Right ventricle myocardium inferior (tissue), 1 donor: ENCODE measurements at regions not wholly inside any gene's neighbourhood (a gene's known extent, or its start where the extent isn't known, plus 50 kb on each side); places are given as distances from the start of the nearest gene placed in this dataset.

Experiments used
- ATAC-seq: fragments of 200-7000 bp; cut with Tn5 transposase; one replicate; pipeline ENCODE4 v1.9.1; 2020; ENCODE audit warnings: mild to moderate bottlenecking, moderate library complexity
- DNase-seq: peaks from one replicate; pipeline ENCODE4 v3.0.0; 2021; ENCODE audit errors: missing footprints
- intact Hi-C: fragments of 100-400 bp; cut with DNase I; formaldehyde crosslinking; loops from one replicate; pipeline ENCODE4 v1.11.0; 2022
- donor health status: DM: no; HTN: yes; CAD: no; lungs with severe emphysema.

GRCh38 chr2:226601881-226602662 lies 197.5 kb downstream of the IRS1 start:
- DNase-seq: no peak
- ATAC-seq: no peak
- intact Hi-C loops: no loop called here

- intact Hi-C loops: no loop called here
- DNase-seq (no peak), ATAC-seq (no peak)
Measured at GRCh38 chr2:226600802-226601201, 198.8 kb downstream of the IRS1 start.

GRCh38 chr2:226600184-226600583 lies 199.4 kb downstream of the IRS1 start:
- no peak for DNase-seq
- intact Hi-C loops: no loop called here

GRCh38 chr2:226589043-226589442 lies 210.6 kb downstream of the IRS1 start:
- intact Hi-C loops: no loop called here
- no peak for ATAC-seq
- no peak for DNase-seq

More at GRCh38 chr2:226600184-226600583, 199.4 kb downstream of the IRS1 start:
- ATAC-seq: no peak

- no peak for DNase-seq
- no peak for ATAC-seq
- intact Hi-C loops: no loop called here
Measured at GRCh38 chr2:226585130-226585561, 214.5 kb downstream of the IRS1 start.

GRCh38 chr2:226584518-226585055 lies 215.0 kb downstream of the IRS1 start:
- no peak for DNase-seq
- intact Hi-C loops: no loop called here
- no peak for ATAC-seq

- ATAC-seq: no peak
- intact Hi-C loops: no loop called here
- no peak for DNase-seq
Measured at GRCh38 chr2:226583715-226584114, 215.9 kb downstream of the IRS1 start.

GRCh38 chr2:226581661-226582060 lies 218.0 kb downstream of the IRS1 start:
- intact Hi-C loops: no loop called here
- DNase-seq (no peak), ATAC-seq (no peak)

- ATAC-seq: no peak
- intact Hi-C loops: no loop called here
- no peak for DNase-seq
Measured at GRCh38 chr2:226581004-226581403, 218.6 kb downstream of the IRS1 start.

GRCh38 chr2:226580403-226580802 lies 219.2 kb downstream of the IRS1 start:
- ATAC-seq: peak; percentile 76
- intact Hi-C loops: no loop called here
- DNase-seq: no peak

- intact Hi-C loops: no loop called here
- DNase-seq: no peak
- no peak for ATAC-seq
Measured at GRCh38 chr2:226579519-226579918, 220.1 kb downstream of the IRS1 start.

GRCh38 chr2:226578879-226579278 lies 220.7 kb downstream of the IRS1 start:
- DNase-seq (no peak), ATAC-seq (no peak)
- intact Hi-C loops: no loop called here

- intact Hi-C loops: no loop called here
- ATAC-seq (no peak), DNase-seq (no peak)
Measured at GRCh38 chr2:226578373-226578772, 221.2 kb downstream of the IRS1 start.

GRCh38 chr2:226575928-226576327 lies 223.7 kb downstream of the IRS1 start:
- no peak for ATAC-seq
- no peak for DNase-seq
- intact Hi-C loops: no loop called here

- no peak for DNase-seq
- intact Hi-C loops: no loop called here
- no peak for ATAC-seq
Measured at GRCh38 chr2:226573158-226573557, 226.5 kb downstream of the IRS1 start.

- ATAC-seq: no peak
- DNase-seq: no peak
- intact Hi-C loops: no loop called here
Measured at GRCh38 chr2:226564667-226565066, 235.0 kb downstream of the IRS1 start.

GRCh38 chr2:226561962-226562361 lies 237.7 kb downstream of the IRS1 start:
- DNase-seq (no peak), ATAC-seq (no peak)
- intact Hi-C loops: no loop called here

GRCh38 chr2:226560325-226560724 lies 239.3 kb downstream of the IRS1 start:
- DNase-seq: no peak
- intact Hi-C loops: no loop called here
- ATAC-seq: peak; percentile 37

GRCh38 chr2:226559536-226559935 lies 240.1 kb downstream of the IRS1 start:
- ATAC-seq: no peak
- no peak for DNase-seq
- intact Hi-C loops: loop anchor here (5.0 kb wide), 1 partner anchor 233 kb away; no protein-coding TSS in a partner anchor

- DNase-seq: no peak
- ATAC-seq: peak; percentile 81
- intact Hi-C loops: loop anchor here (5.0 kb wide), 1 partner anchor 234 kb away; no protein-coding TSS in a partner anchor
Measured at GRCh38 chr2:226558418-226558817, 241.2 kb downstream of the IRS1 start.
